NCI-H1105 treated with DMSO at 0.1 percent for 48 hours (cell line): ENCODE measurements at regions not wholly inside any gene's neighbourhood (a gene's known extent, or its start where the extent isn't known, plus 50 kb on each side); places are given as distances from the start of the nearest gene placed in this dataset.

Experiments
- DNase-seq: peaks from one replicate; lab custom pipeline; 2025; lab: John Stamatoyannopoulos, UW

GRCh38 chr3:19717736-19718135 lies 216.3 kb downstream of the EFHB start:
- no peak for DNase-seq

GRCh38 chr3:19711160-19711782 lies 222.7 kb downstream of the EFHB start:
- DNase-seq: no peak

GRCh38 chr3:19702416-19703078 lies 231.5 kb downstream of the EFHB start:
- no peak for DNase-seq

- no peak for DNase-seq
Measured at GRCh38 chr3:19688767-19689166, 245.2 kb downstream of the EFHB start.

- no peak for DNase-seq
Measured at GRCh38 chr3:19668163-19668562, 265.9 kb downstream of the EFHB start.

- DNase-seq: no peak
Measured at GRCh38 chr3:19662486-19662885, 271.5 kb downstream of the EFHB start.

- no peak for DNase-seq
Measured at GRCh38 chr3:19652336-19652735, 281.7 kb downstream of the EFHB start.

GRCh38 chr3:19645093-19645492 lies 288.9 kb downstream of the EFHB start:
- no peak for DNase-seq

- DNase-seq: no peak
Measured at GRCh38 chr3:19644405-19644804, 289.6 kb downstream of the EFHB start.

- no peak for DNase-seq
Measured at GRCh38 chr3:19641408-19641807, 292.6 kb downstream of the EFHB start.

GRCh38 chr3:19632099-19633074 lies 301.6 kb downstream of the EFHB start:
- DNase-seq: no peak

GRCh38 chr3:19598870-19599269 lies 335.1 kb downstream of the EFHB start:
- no peak for DNase-seq

GRCh38 chr3:19596408-19596807 lies 337.6 kb downstream of the EFHB start:
- DNase-seq: no peak

- DNase-seq: no peak
Measured at GRCh38 chr3:19595884-19596283, 338.1 kb downstream of the EFHB start.
